Heart right ventricle (tissue), 16 donors: ENCODE measurements at regions not wholly inside any gene's neighbourhood (a gene's known extent, or its start where the extent isn't known, plus 50 kb on each side); places are given as distances from the start of the nearest gene placed in this dataset.

Experiments used
- ATAC-seq, 8 donors: fragments of 200-7000 bp; cut with Tn5 transposase; one replicate each; pipeline ENCODE4 v1.9.1; 2020; ENCODE audit warnings: mild to moderate bottlenecking in 8 of 8, moderate library complexity in 8 of 8, moderate number of reproducible peaks in 1 of 8
- DNase-seq, 2 donors: peaks; one replicate each; pipeline ENCODE4 v3.0.0-alpha.2; 2020
- H3K27ac ChIP-seq, 10 donors: fragments of 200-600 bp; sonication (generic) in 2 of 10; one replicate each; pipeline versions ENCODE4 v1.5.0 to v1.8.0; 2020 to 2022; ENCODE audit warnings: mild to moderate bottlenecking in 3 of 10
- H3K27me3 ChIP-seq, 7 donors: fragments of 200-600 bp; one replicate each; pipeline ENCODE4 v1.8.0; 2021 to 2022; ENCODE audit warnings: mild to moderate bottlenecking in 2 of 7
- H3K36me3 ChIP-seq, 9 donors: fragments of 200-600 bp; sonication (generic) in 1 of 9; one replicate each; pipeline versions ENCODE4 v1.5.0 to v1.8.0; 2020 to 2022; ENCODE audit warnings: mild to moderate bottlenecking in 2 of 9
- H3K4me1 ChIP-seq, 9 donors: fragments of 200-600 bp; sonication (generic) in 1 of 9; one replicate each; pipeline versions ENCODE4 v1.5.0 to v1.8.0; 2020 to 2022; ENCODE audit warnings: mild to moderate bottlenecking in 4 of 9
- H3K4me3 ChIP-seq, 10 donors: fragments of 200-600 bp; sonication (generic) in 2 of 10; one replicate each; pipeline versions ENCODE4 v1.5.0 to v1.8.0; 2020 to 2022; ENCODE audit warnings: mild to moderate bottlenecking in 7 of 10, moderate library complexity in 2 of 10
- H3K9me3 ChIP-seq, 11 donors: fragments of 200-600 bp in 10 of 11; sonication (generic) in 2 of 11; one replicate each; pipeline versions ENCODE4 v1.5.0 to v1.8.0; 2013 to 2022; ENCODE audit warnings: mild to moderate bottlenecking in 2 of 11, control low read depth in 1 of 11, moderate library complexity in 1 of 11
- WGBS, 2 donors: extraction: QIAGEN DNeasy Blood & Tissue Kit; methylation state at CpG; one replicate each; pipeline ENCODE4 v1.1.7; 2013; ENCODE audit warnings: inconsistent platforms in 1 of 2; 5-methylcytosine and 5-hydroxymethylcytosine counted together
- intact Hi-C, 10 donors: fragments of 100-400 bp; cut with DNase I; formaldehyde crosslinking; loops; one replicate each; pipeline versions ENCODE4 v1.11.1 to v1.14.2; 2022
- TF ChIP-seq, protein P1 (sequence below), 9 donors: fragments of 200-600 bp; sonication (generic) in 2 of 9; IDR thresholded peaks; one replicate each; pipeline versions ENCODE4 v1.5.0 to v1.8.0; 2021 to 2022; ENCODE audit warnings: antibody characterized with exemption in 9 of 9, mild to moderate bottlenecking in 5 of 9, moderate library complexity in 1 of 9
- donor health status: Arrhythmogenic right ventricular cardiomyopathy.
- donor health status: ischemic (EF 13 %, LVEDD 7.1; RV severe dilation, severe dysfunction).
- donor health status: healthy with polysubstance abuse.
- donor health status: DM: no; HTN: yes; CAD: no.
- donor health status: DM: no; HTN: no; CAD: no.
- donor health status: ischemic (EF 25% LVEDD 6.9; RV normal size, moderate dysfunction).
- donor health status: ischemic (EF 25% LVEDD 5.7; RV mildly dilated, moderate dysfunction).
- donor health status: healthy.
- donor health status: DM: yes; HTN: yes; CAD: no.
- donor health status: Ischemic cardiomyopathy.
- donor health status: ischemic (EF 35%, LVEDD 5.7; RV mildly dilated, moderate dysfunction).
- donor health status: nonischemic (EF 11% LVEDD 7.7; RV severe dilation, severe dysfunction).
- donor health status: DM: yes; HTN: yes; CAD: no.
- donor health status: PGD.
- donor health status: ischemic (EF 29% LVEDD 5.4; RV normal size, mild dysfunction).
- donor health status: nonischemic (EF 23%, LVEDD 6.1; RV moderate dilation, normal function).

DNA sequence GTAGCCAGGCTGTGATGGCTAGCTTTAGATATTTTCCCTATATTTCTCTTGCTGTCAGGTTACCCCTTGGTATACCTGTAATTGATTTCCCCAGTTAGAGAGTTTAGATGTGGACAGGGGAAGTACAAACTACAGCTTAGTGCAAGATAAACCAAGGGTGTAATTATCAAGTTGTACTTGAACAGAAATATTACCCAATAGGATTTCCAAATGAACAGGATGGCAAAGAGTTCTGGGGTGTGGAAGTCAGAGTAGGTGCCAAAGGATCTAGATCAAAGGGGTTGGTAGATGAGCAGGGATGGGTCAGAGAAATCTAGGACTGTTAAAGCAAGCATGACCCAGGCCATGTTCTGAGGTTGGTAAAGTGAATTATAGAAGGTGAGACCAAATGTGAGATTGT is 585.2 kb downstream of the CCDC85A start:
- no peak overlapping the region for H3K27ac ChIP-seq
- H3K9me3 ChIP-seq: peaks cover 0 to 21% (median 11%) of the 10 kb centered on the region in 11 donors
- H3K27me3 ChIP-seq: no peaks in the 10 kb centered on the region
- intact Hi-C loops: no loop called here
- TF ChIP-seq, protein P1, sequence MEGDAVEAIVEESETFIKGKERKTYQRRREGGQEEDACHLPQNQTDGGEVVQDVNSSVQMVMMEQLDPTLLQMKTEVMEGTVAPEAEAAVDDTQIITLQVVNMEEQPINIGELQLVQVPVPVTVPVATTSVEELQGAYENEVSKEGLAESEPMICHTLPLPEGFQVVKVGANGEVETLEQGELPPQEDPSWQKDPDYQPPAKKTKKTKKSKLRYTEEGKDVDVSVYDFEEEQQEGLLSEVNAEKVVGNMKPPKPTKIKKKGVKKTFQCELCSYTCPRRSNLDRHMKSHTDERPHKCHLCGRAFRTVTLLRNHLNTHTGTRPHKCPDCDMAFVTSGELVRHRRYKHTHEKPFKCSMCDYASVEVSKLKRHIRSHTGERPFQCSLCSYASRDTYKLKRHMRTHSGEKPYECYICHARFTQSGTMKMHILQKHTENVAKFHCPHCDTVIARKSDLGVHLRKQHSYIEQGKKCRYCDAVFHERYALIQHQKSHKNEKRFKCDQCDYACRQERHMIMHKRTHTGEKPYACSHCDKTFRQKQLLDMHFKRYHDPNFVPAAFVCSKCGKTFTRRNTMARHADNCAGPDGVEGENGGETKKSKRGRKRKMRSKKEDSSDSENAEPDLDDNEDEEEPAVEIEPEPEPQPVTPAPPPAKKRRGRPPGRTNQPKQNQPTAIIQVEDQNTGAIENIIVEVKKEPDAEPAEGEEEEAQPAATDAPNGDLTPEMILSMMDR (IDR thresholded peaks at IDR 0.05): no peak
- ATAC-seq: no peak
- no peak for DNase-seq
- H3K36me3 ChIP-seq: no peaks in the 10 kb centered on the region
- H3K4me3 ChIP-seq: no peak overlapping the region
- H3K4me1 ChIP-seq: no peaks in the 10 kb centered on the region

DNA sequence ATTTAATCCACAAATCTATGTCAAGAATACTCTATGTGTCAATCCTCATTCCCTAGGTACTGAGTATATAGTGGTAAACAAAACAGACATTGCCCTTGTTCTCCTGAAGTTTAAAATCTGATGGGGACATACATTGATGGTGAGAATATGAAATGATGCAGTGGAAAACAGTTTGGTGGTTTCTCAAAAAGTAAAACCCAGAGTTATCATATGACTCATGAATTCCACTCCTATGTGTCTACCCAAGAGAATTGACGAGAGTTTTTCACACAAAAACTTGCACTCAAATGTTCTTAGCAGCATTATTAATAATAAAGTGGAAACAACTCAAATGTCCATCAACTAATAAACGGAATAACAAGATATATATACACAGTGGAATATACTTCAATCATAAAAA is 586.7 kb downstream of the CCDC85A start:
- H3K4me3 ChIP-seq: no peak overlapping the region
- no peaks in the 10 kb centered on the region for H3K27me3 ChIP-seq
- no peak for DNase-seq
- no peak overlapping the region for H3K27ac ChIP-seq
- H3K36me3 ChIP-seq: no peaks in the 10 kb centered on the region
- TF ChIP-seq, protein P1 (IDR thresholded peaks at IDR 0.05): no peak
- 52 to 63% methylated on average over 2 of the region's 2 CpGs for WGBS, 2 donors
- H3K9me3 ChIP-seq: peaks cover 0 to 21% (median 11%) of the 10 kb centered on the region in 11 donors
- ATAC-seq: no peak
- intact Hi-C loops: no loop called here
- H3K4me1 ChIP-seq: no peaks in the 10 kb centered on the region

DNA sequence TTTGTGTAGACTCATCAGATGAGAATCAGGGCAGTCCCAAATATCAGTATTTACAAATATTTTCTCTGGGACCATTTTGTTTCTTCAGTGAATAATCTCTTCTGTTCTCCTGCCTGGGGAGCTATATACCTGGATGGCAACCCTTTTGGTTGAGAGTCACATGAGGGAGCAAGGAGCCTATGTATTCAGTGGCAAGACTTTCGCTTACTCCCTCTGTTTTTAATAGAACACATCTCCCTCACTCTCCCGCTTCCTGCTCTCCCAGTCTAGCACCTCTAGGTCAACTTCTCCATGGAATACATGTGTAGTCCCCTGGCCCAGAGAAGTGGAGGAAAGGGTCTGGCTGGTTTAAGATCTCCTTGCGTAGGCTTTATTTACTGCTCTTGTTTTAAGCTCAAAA is 600.3 kb downstream of the CCDC85A start:
- Histone ChIP-seq H3K27ac (no peak overlapping the region), H3K27me3 (no peaks in the 10 kb centered on the region), H3K4me1 (no peaks in the 10 kb centered on the region), H3K4me3 (no peak overlapping the region), H3K9me3 (no peaks in the 10 kb centered on the region), H3K36me3 (no peaks in the 10 kb centered on the region)
- no peak for DNase-seq
- intact Hi-C loops: no loop called here
- no peak for ATAC-seq
- TF ChIP-seq, protein P1 (IDR thresholded peaks at IDR 0.05): no peak
- 79 to 81% methylated on average over 3 of the region's 3 CpGs for WGBS, 2 donors

DNA sequence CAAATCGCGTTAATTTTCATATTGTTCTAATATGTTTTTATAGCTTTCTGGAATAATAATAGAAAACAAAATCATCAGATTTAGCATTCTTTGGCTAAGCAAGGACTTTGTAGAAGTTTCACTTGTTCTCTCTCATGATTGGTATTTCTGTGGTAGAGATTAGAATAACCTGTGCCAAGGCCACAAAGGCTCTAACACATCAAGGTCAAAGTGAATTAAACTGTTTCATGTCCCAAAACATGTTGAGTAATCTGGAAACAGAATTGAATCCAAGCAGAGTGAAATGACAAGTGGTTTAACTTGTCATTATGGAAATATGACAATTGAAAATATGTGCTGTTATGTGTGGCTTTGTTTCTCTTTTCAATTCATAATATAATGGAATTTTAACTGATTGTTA is 617.4 kb downstream of the CCDC85A start:
- Histone ChIP-seq H3K27ac (no peak overlapping the region), H3K27me3 (no peaks in the 10 kb centered on the region), H3K9me3 (no peaks in the 10 kb centered on the region), H3K36me3 (no peaks in the 10 kb centered on the region), H3K4me1 (no peaks in the 10 kb centered on the region), H3K4me3 (no peak overlapping the region)
- WGBS, 2 donors: 94 to 96% methylated on average over 2 of the region's 2 CpGs
- ATAC-seq (no peak), DNase-seq (no peak)
- intact Hi-C loops: no loop called here
- TF ChIP-seq, protein P1 (IDR thresholded peaks at IDR 0.05): no peak

DNA sequence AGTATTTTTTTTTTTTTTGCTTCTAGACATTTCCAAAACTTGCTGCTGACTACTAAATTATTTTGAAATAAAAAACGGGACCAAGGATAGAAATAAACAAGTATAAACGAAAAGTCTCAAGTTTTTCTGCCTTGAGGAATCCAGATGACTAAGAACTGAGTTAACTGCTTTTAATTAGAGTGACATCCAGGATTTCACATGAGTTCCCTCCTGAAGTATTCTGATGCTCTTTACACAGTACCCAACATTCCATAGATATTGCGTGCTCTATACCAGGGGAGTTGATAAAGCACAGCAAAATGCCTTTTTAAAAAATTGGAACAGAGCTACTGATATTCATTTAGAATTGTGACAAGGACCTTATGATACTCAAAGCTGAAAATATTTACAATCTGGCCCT is 618.0 kb downstream of the CCDC85A start:
- 53 to 56% methylated on average over 3 of the region's 3 CpGs for WGBS, 2 donors

More for the DNA sequence above, 618.0 kb downstream of the CCDC85A start:
- no peaks in the 10 kb centered on the region for H3K9me3 ChIP-seq
- TF ChIP-seq, protein P1 (IDR thresholded peaks at IDR 0.05): no peak
- H3K4me3 ChIP-seq: no peak overlapping the region
- H3K27me3 ChIP-seq: no peaks in the 10 kb centered on the region
- no peaks in the 10 kb centered on the region for H3K36me3 ChIP-seq
- DNase-seq (no peak), ATAC-seq (no peak)
- no peak overlapping the region for H3K27ac ChIP-seq
- H3K4me1 ChIP-seq: no peaks in the 10 kb centered on the region
- intact Hi-C loops: no loop called here
